Neural crest cell (in vitro differentiated cells): ENCODE measurements at regions not wholly inside any gene's neighbourhood (a gene's known extent, or its start where the extent isn't known, plus 50 kb on each side); places are given as distances from the start of the nearest gene placed in this dataset.

Experiments
- DNase-seq: peaks from one replicate; pipeline ENCODE4 v3.0.0; 2021; ENCODE audit warnings: low read depth, mixed read lengths, low spot score
- H3K27ac Mint-ChIP-seq: one replicate; pipeline ENCODE4 v1.8.0; 2021; ENCODE audit warnings: mild to moderate bottlenecking, mixed read lengths; ENCODE audit not compliant: unreplicated experiment
- H3K27me3 Mint-ChIP-seq: 2 replicates; pipeline ENCODE4 v1.8.0; 2021; ENCODE audit warnings: low read depth, mild to moderate bottlenecking, mixed read lengths
- H3K36me3 Mint-ChIP-seq: 2 replicates; pipeline ENCODE4 v1.8.0; 2021; ENCODE audit warnings: low read depth, mild to moderate bottlenecking, mixed read lengths
- H3K4me1 Mint-ChIP-seq: 2 replicates; pipeline ENCODE4 v1.8.0; 2021; ENCODE audit warnings: mixed read lengths
- H3K4me3 Mint-ChIP-seq: one replicate; pipeline ENCODE4 v1.8.0; 2021; ENCODE audit warnings: mild to moderate bottlenecking, mixed read lengths
- H3K9me3 Mint-ChIP-seq: 2 replicates; pipeline ENCODE4 v1.8.0; 2021; ENCODE audit warnings: mixed read lengths
- TF ChIP-seq, protein P1 (sequence below): fragments of 200-600 bp; sonication (generic); conservative IDR thresholded peaks from 2 replicates; pipeline ENCODE4 v1.5.0; 2021; ENCODE audit warnings: antibody characterized with exemption, mild to moderate bottlenecking

DNA sequence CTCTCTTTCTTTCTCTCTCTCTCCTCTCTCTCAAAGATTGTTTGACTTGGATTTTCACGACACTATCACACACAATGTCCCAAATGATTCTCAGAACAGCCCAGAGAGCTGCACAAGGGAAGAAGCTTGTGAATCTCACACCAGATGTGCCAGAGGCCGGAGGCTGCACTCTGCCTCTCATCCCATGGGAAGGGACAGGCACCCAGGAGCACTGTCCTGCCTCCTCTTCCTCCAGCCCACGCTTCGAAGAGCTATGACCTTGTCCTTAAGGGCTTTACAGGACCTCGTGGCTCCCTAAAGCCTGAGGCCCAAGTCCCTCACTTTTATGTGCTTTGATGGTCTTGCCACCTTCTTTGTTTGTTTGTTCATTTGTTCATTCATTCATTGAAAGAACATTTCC, 267.6 kb downstream of the FAM43A start:
- Mint-ChIP-seq H3K9me3 (peaks cover 2% of the 10 kb centered on the region), H3K27ac (no peak overlapping the region)

DNA sequence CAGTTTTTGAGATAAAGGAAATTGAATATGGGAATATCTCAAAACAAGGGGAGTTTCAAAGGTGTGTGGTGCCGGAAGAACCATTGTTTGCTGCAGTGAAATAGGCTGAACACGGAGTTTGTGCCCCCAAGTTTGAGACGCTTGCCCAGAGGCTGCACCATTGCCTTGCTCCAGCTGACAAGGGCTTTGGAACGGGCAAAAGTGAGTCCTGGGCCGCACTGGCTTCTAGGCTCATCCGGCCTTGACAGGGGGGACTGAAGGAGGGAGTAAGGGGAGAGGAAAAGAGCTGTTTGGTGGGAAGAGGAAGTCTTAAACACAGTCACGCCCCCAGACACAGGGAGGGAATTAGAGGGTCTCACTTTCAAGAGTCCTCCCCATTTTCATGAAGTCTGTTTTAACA, 269.9 kb downstream of the FAM43A start:
- TF ChIP-seq, protein P1, sequence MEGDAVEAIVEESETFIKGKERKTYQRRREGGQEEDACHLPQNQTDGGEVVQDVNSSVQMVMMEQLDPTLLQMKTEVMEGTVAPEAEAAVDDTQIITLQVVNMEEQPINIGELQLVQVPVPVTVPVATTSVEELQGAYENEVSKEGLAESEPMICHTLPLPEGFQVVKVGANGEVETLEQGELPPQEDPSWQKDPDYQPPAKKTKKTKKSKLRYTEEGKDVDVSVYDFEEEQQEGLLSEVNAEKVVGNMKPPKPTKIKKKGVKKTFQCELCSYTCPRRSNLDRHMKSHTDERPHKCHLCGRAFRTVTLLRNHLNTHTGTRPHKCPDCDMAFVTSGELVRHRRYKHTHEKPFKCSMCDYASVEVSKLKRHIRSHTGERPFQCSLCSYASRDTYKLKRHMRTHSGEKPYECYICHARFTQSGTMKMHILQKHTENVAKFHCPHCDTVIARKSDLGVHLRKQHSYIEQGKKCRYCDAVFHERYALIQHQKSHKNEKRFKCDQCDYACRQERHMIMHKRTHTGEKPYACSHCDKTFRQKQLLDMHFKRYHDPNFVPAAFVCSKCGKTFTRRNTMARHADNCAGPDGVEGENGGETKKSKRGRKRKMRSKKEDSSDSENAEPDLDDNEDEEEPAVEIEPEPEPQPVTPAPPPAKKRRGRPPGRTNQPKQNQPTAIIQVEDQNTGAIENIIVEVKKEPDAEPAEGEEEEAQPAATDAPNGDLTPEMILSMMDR = no peak
- Mint-ChIP-seq H3K9me3 (no peaks in the 10 kb centered on the region), H3K27ac (no peak overlapping the region), H3K27me3 (no peaks in the 10 kb centered on the region), H3K4me1 (peaks cover 3% of the 10 kb centered on the region), H3K36me3 (no peaks in the 10 kb centered on the region), H3K4me3 (no peak overlapping the region)
- no peak for DNase-seq

More for the DNA sequence above, 267.6 kb downstream of the FAM43A start:
- Mint-ChIP-seq H3K4me3 (no peak overlapping the region), H3K36me3 (no peaks in the 10 kb centered on the region), H3K27me3 (no peaks in the 10 kb centered on the region), H3K4me1 (peaks cover 3% of the 10 kb centered on the region)
- TF ChIP-seq, protein P1 = no peak
- DNase-seq = no peak

- TF ChIP-seq, protein P1 = no peak
- Mint-ChIP-seq H3K9me3 (no peaks in the 10 kb centered on the region), H3K27me3 (no peaks in the 10 kb centered on the region), H3K27ac (peak overlapping the region; percentile 2), H3K36me3 (no peaks in the 10 kb centered on the region), H3K4me3 (no peak overlapping the region), H3K4me1 (peaks cover 3% of the 10 kb centered on the region)
- no peak for DNase-seq
Observed at GRCh38 chr3:194955979-194956696, 270.5 kb downstream of the FAM43A start.

DNA sequence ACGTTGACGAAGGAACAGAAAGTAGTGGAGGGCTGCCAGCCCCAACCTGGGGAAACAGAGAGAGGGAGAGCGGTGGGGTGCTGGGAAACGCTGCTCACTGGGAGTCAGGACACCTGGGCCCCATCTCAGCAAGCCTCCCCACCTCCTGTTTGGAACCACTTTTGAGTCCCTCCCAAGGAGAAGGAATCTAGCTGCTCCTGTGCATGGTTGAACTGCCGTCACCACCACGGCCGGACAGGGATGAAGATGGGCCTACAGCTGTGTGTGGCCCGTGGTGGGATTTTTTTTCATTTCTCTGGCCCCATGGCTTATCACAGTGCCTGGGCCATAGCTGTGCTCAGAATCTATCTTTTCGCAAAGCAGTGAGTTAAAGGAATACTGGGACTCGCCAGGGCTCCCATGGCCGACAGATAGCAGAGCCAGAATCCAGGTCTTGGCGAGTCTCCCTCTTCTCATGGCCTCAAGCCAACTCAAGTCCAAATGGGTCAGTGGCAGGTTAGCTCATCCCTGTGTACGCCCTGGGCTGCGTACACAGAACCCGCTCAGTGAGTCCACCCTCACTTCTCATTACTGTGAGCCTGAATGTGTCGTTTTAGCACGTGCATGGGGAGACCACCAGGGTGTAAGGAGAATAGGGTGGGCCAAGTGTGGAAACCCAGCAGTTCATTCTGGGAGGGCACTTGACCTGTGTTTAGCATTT, 271.2 kb downstream of the FAM43A start:
- Mint-ChIP-seq H3K36me3 (no peaks in the 10 kb centered on the region), H3K4me3 (no peak overlapping the region), H3K27me3 (no peaks in the 10 kb centered on the region), H3K9me3 (no peaks in the 10 kb centered on the region), H3K4me1 (peaks cover 3% of the 10 kb centered on the region), H3K27ac (no peak overlapping the region)
- no peak for DNase-seq
- TF ChIP-seq, protein P1 = no peak

- Mint-ChIP-seq H3K4me1 (peaks cover 3% of the 10 kb centered on the region), H3K36me3 (no peaks in the 10 kb centered on the region), H3K27me3 (no peaks in the 10 kb centered on the region), H3K4me3 (no peak overlapping the region), H3K27ac (no peak overlapping the region), H3K9me3 (no peaks in the 10 kb centered on the region)
- TF ChIP-seq, protein P1 = no peak
- DNase-seq = no peak
Observed at GRCh38 chr3:194957743-194958240, 272.1 kb downstream of the FAM43A start.
